Ovary (tissue), 7 donors: ENCODE measurements at regions not wholly inside any gene's neighbourhood (a gene's known extent, or its start where the extent isn't known, plus 50 kb on each side); places are given as distances from the start of the nearest gene placed in this dataset.

Source experiments
- DNase-seq, 5 donors: peaks; one replicate each; pipeline ENCODE4 v3.0.0-alpha.2; 2019 to 2020
- H3K27ac ChIP-seq, 2 donors: fragments of 200-600 bp; one replicate each; pipeline versions ENCODE4 v1.5.1 to v1.8.0; 2019 to 2022
- H3K27me3 ChIP-seq: fragments of 200-600 bp; one replicate; pipeline ENCODE4 v1.8.0; 2022
- H3K36me3 ChIP-seq: fragments of 200-600 bp; sonication (generic); one replicate; pipeline ENCODE4 v1.5.1; 2019
- H3K4me1 ChIP-seq: one replicate; pipeline ENCODE4 v1.8.1; 2013; ENCODE audit warnings: mild to moderate bottlenecking, moderate library complexity; ENCODE audit not compliant: insufficient read depth
- H3K4me3 ChIP-seq: fragments of 200-600 bp; sonication (generic); one replicate; pipeline ENCODE4 v1.5.1; 2017
- H3K9me3 ChIP-seq, 2 donors: fragments of 200-600 bp in 1 of 2; sonication (generic) in 1 of 2; one replicate each; pipeline versions ENCODE4 v1.5.1 to v1.8.1; 2013 to 2019; ENCODE audit warnings: mild to moderate bottlenecking in 1 of 2, moderate library complexity in 1 of 2
- CTCF ChIP-seq, 3 donors: fragments of 450-650 bp in 2 of 3; fragments of 200-600 bp in 1 of 3; IDR thresholded peaks; one replicate each; pipeline versions ENCODE4 v1.5.1 to v1.8.0; 2016 to 2022; ENCODE audit warnings: antibody characterized with exemption in 3 of 3, mild to moderate bottlenecking in 1 of 3
- EP300 ChIP-seq: sonication (generic); formaldehyde crosslinking; IDR thresholded peaks from one replicate; pipeline ENCODE4 v1.6.1; 2017; ENCODE audit warnings: antibody characterized with exemption
- POLR2A ChIP-seq: fragments of 450-650 bp; IDR thresholded peaks from one replicate; pipeline ENCODE4 v1.6.1; 2017; ENCODE audit warnings: antibody characterized with exemption, mild to moderate bottlenecking, moderate library complexity
- WGBS, 3 donors: extraction: QIAGEN DNeasy Blood & Tissue Kit in 1 of 3; methylation state at CpG; one replicate each; pipeline versions ENCODE4 v1.1.5 to v1.1.7; 2013 to 2017; 5-methylcytosine and 5-hydroxymethylcytosine counted together
- intact Hi-C, 4 donors: fragments of 100-400 bp; cut with DNase I; formaldehyde crosslinking; loops; one replicate each; pipeline versions ENCODE4 v1.11.0 to v1.15.1; 2022 to 2023
- donor health status: DM: no; HTN: no; CAD: no; lungs with moderate emphysema.
- donor health status: DM: no; HTN: no; CAD: no.
- donor health status: Bipolar disorder and iron deficiency.
- donor health status: DM: no; HTN: no; CAD: no.
- donor health status: DM: yes; HTN: yes; CAD: no.

- Histone ChIP-seq H3K36me3 (no peaks in the 10 kb centered on the region), H3K27me3 (no peaks in the 10 kb centered on the region), H3K4me3 (no peak overlapping the region), H3K27ac (no peak overlapping the region), H3K4me1 (no peaks in the 10 kb centered on the region), H3K9me3 (no peaks in the 10 kb centered on the region)
- no peak for TF ChIP-seq POLR2A
- no peak for TF ChIP-seq CTCF (IDR thresholded peaks at IDR 0.05)
- no peak for TF ChIP-seq EP300
- intact Hi-C loops = no loop called here
- DNase-seq = no peak
- 78 to 95% (median 82%) methylated on average over 2 of the region's 2 CpGs for WGBS, 3 donors
Observed at GRCh38 chr7:57361406-57361805, 88.6 kb upstream of the ZNF716 start.

- no peak for DNase-seq
- H3K4me3 ChIP-seq = no peak overlapping the region
- no peak overlapping the region for H3K27ac ChIP-seq
- no peaks in the 10 kb centered on the region for H3K27me3 ChIP-seq
- TF ChIP-seq POLR2A (no peak), CTCF (IDR thresholded peaks at IDR 0.05) (no peak), EP300 (no peak)
- H3K9me3 ChIP-seq = no peaks in the 10 kb centered on the region
- no peaks in the 10 kb centered on the region for H3K36me3 ChIP-seq
- 69 to 80% (median 75%) methylated on average over 5 of the region's 5 CpGs for WGBS, 3 donors
- no peaks in the 10 kb centered on the region for H3K4me1 ChIP-seq
- intact Hi-C loops = no loop called here
Observed at GRCh38 chr7:57362868-57363267, 87.1 kb upstream of the ZNF716 start.

GRCh38 chr7:57363321-57363720 is 86.7 kb upstream of the ZNF716 start:
- Histone ChIP-seq H3K9me3 (no peaks in the 10 kb centered on the region), H3K36me3 (no peaks in the 10 kb centered on the region), H3K27ac (no peak overlapping the region), H3K4me1 (no peaks in the 10 kb centered on the region), H3K27me3 (no peaks in the 10 kb centered on the region), H3K4me3 (no peak overlapping the region)
- WGBS, 3 donors = 61 to 70% (median 69%) methylated on average over 8 of the region's 8 CpGs
- no peak for DNase-seq
- intact Hi-C loops = no loop called here
- no peak for TF ChIP-seq EP300
- no peak for TF ChIP-seq POLR2A
- no peak for TF ChIP-seq CTCF (IDR thresholded peaks at IDR 0.05)

GRCh38 chr7:57364933-57365710 is 84.9 kb upstream of the ZNF716 start:
- Histone ChIP-seq H3K27ac (no peak overlapping the region), H3K4me1 (no peaks in the 10 kb centered on the region), H3K27me3 (no peaks in the 10 kb centered on the region), H3K4me3 (no peak overlapping the region), H3K36me3 (no peaks in the 10 kb centered on the region), H3K9me3 (no peaks in the 10 kb centered on the region)
- WGBS, 3 donors = 79 to 87% (median 85%) methylated on average over 16 to 17 of the region's 17 CpGs
- TF ChIP-seq CTCF (IDR thresholded peaks at IDR 0.05) = no peak
- TF ChIP-seq POLR2A = no peak
- no peak for TF ChIP-seq EP300
- no peak for DNase-seq
- intact Hi-C loops = no loop called here
